PC-9 (cell line): ENCODE measurements at regions not wholly inside any gene's neighbourhood (a gene's known extent, or its start where the extent isn't known, plus 50 kb on each side); places are given as distances from the start of the nearest gene placed in this dataset.

Experiments used
- EZH2 ChIP-seq: fragments of 200-600 bp; sonication (generic); IDR thresholded peaks from 2 replicates; pipeline ENCODE4 v1.8.0; 2017; ENCODE audit warnings: antibody characterized with exemption, low read depth
- TF ChIP-seq, protein P1 (sequence below): fragments of 200-600 bp; sonication (generic); conservative IDR thresholded peaks from 2 replicates; pipeline ENCODE4 v1.6.1; 2017; ENCODE audit warnings: mixed run types, antibody characterized with exemption, mild to moderate bottlenecking, moderate library complexity

DNA sequence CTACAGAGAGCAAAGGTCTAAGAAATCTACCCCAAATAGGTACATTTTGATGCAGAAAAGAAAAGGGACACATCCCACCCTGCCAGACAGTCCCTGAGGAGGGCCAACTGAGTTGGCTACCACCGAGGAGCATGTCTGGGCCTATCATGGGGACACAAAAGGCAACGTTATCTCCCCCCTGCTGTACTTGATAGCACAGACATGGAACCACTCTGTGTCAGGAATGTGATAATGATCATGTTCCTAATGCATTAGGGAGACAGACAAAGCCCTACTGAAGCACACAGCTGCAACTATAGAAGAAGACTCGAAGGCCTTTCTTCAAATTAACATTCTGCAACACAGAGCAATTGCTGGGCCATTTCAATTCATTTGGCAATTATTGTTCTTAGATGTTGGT, 84.5 kb downstream of the ENC1 start:
- TF ChIP-seq EZH2, result no peak
- TF ChIP-seq, protein P1, sequence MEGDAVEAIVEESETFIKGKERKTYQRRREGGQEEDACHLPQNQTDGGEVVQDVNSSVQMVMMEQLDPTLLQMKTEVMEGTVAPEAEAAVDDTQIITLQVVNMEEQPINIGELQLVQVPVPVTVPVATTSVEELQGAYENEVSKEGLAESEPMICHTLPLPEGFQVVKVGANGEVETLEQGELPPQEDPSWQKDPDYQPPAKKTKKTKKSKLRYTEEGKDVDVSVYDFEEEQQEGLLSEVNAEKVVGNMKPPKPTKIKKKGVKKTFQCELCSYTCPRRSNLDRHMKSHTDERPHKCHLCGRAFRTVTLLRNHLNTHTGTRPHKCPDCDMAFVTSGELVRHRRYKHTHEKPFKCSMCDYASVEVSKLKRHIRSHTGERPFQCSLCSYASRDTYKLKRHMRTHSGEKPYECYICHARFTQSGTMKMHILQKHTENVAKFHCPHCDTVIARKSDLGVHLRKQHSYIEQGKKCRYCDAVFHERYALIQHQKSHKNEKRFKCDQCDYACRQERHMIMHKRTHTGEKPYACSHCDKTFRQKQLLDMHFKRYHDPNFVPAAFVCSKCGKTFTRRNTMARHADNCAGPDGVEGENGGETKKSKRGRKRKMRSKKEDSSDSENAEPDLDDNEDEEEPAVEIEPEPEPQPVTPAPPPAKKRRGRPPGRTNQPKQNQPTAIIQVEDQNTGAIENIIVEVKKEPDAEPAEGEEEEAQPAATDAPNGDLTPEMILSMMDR, result no peak
